KMS-11 (cell line): ENCODE measurements at regions not wholly inside any gene's neighbourhood (a gene's known extent, or its start where the extent isn't known, plus 50 kb on each side); places are given as distances from the start of the nearest gene placed in this dataset.

Experiments
- H2AFZ ChIP-seq: fragments of 200-600 bp; sonication (generic); 2 replicates; pipeline ENCODE4 v1.6.1; 2016; ENCODE audit warnings: antibody characterized with exemption, mixed run types, low read depth
- H3K27ac ChIP-seq: fragments of 200-600 bp; sonication (generic); 2 replicates; pipeline ENCODE4 v1.6.1; 2016; ENCODE audit warnings: mild to moderate bottlenecking, mixed run types
- H3K27me3 ChIP-seq: fragments of 200-600 bp; sonication (generic); 2 replicates; pipeline ENCODE4 v1.6.1; 2017; ENCODE audit warnings: mild to moderate bottlenecking, low read depth, mixed run types, moderate library complexity; ENCODE audit not compliant: insufficient read depth
- H3K36me3 ChIP-seq: fragments of 200-600 bp; sonication (generic); 2 replicates; pipeline ENCODE4 v1.6.1; 2017; ENCODE audit warnings: mild to moderate bottlenecking, mixed run types; ENCODE audit not compliant: insufficient read depth
- H3K4me1 ChIP-seq: fragments of 200-600 bp; sonication (generic); 2 replicates; pipeline ENCODE4 v1.6.1; 2016; ENCODE audit warnings: mild to moderate bottlenecking, low read depth, mixed run types; ENCODE audit not compliant: poor library complexity, severe bottlenecking
- H3K4me2 ChIP-seq: fragments of 200-600 bp; sonication (generic); 2 replicates; pipeline ENCODE4 v1.7.0; 2016; ENCODE audit warnings: mild to moderate bottlenecking, mixed run types
- H3K4me3 ChIP-seq: fragments of 200-600 bp; sonication (generic); IDR thresholded peaks from 2 replicates; pipeline ENCODE4 v1.6.1; 2017; ENCODE audit warnings: low read depth, low read length, mixed read lengths; ENCODE audit not compliant: insufficient read depth
- H3K79me2 ChIP-seq: fragments of 200-600 bp; sonication (generic); 2 replicates; pipeline ENCODE4 v1.6.1; 2016; ENCODE audit warnings: low read depth, mixed run types; ENCODE audit not compliant: insufficient read depth
- H3K9ac ChIP-seq: fragments of 200-600 bp; sonication (generic); 2 replicates; pipeline ENCODE4 v1.6.1; 2016; ENCODE audit warnings: mild to moderate bottlenecking, mixed run types
- H4K20me1 ChIP-seq: fragments of 200-600 bp; sonication (generic); 2 replicates; pipeline ENCODE4 v1.6.1; 2016; ENCODE audit warnings: mild to moderate bottlenecking, mixed run types; ENCODE audit not compliant: insufficient read depth
- CTCF ChIP-seq: fragments of 200-600 bp; sonication (generic); conservative IDR thresholded peaks from 2 replicates; pipeline ENCODE4 v1.6.1; 2017; ENCODE audit warnings: low read depth, mild to moderate bottlenecking, antibody characterized with exemption, low read length, moderate library complexity, mixed read lengths

- Histone ChIP-seq H3K4me3 (no peak overlapping the region), H4K20me1 (no peaks in the 10 kb centered on the region), H2AFZ (no peak overlapping the region), H3K9ac (no peak overlapping the region), H3K36me3 (no peaks in the 10 kb centered on the region), H3K27me3 (no peaks in the 10 kb centered on the region), H3K27ac (no peak overlapping the region), H3K4me2 (no peak overlapping the region), H3K79me2 (no peaks in the 10 kb centered on the region), H3K4me1 (no peaks in the 10 kb centered on the region)
- TF ChIP-seq CTCF: no peak
Measured at GRCh38 chr3:111277226-111277625, 205.6 kb downstream of the NECTIN3 start.

DNA sequence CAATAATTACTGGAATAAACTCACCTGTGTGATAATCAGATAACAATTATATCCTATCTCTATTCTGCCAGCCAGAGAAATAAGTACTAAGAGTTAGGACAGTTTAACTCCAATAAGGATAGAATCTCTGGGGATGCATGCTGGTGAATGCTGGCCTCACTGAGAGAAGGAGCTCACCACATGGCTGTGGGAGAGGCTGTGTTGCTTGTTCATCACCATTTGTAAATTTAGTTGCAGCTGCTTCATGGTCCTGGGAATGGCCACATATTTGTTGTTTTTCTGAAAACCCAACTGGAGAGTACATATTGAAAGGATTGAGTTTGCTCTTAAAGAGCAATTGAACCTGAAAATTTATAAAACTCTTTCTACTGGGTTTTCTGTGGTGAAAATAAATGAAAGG, 207.3 kb downstream of the NECTIN3 start:
- Histone ChIP-seq H3K27me3 (no peaks in the 10 kb centered on the region), H3K4me1 (no peaks in the 10 kb centered on the region), H3K4me2 (no peak overlapping the region), H3K27ac (no peak overlapping the region), H3K36me3 (no peaks in the 10 kb centered on the region), H4K20me1 (no peaks in the 10 kb centered on the region), H3K79me2 (no peaks in the 10 kb centered on the region), H3K9ac (no peak overlapping the region), H2AFZ (no peak overlapping the region), H3K4me3 (no peak overlapping the region)
- TF ChIP-seq CTCF: no peak

DNA sequence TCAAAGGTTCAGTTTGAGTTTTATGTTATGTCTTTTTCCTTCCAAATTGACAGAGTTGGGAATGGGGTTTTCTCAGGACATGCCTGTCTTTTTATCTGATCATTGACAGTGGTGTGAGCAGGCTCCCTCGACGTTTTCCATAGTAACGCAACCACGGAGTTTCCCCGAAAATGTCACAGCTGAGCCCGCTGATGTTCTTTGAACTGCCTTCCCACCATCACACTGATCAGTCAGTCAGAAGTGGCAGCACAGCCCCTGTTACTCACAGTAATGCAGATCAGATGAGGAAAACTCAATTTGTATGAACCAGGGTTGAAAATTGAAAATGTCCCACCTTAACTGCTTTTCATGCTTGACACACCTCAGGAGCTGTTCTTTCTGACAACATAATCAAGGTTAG, 210.4 kb downstream of the NECTIN3 start:
- Histone ChIP-seq H3K4me1 (no peaks in the 10 kb centered on the region), H2AFZ (no peak overlapping the region), H3K9ac (no peak overlapping the region), H3K4me3 (no peak overlapping the region), H4K20me1 (no peaks in the 10 kb centered on the region), H3K36me3 (no peaks in the 10 kb centered on the region), H3K27ac (no peak overlapping the region), H3K27me3 (no peaks in the 10 kb centered on the region), H3K4me2 (no peak overlapping the region), H3K79me2 (no peaks in the 10 kb centered on the region)
- TF ChIP-seq CTCF: no peak

GRCh38 chr3:111283165-111283564, 211.5 kb downstream of the NECTIN3 start:
- H3K4me1 ChIP-seq: no peaks in the 10 kb centered on the region
- H3K36me3 ChIP-seq: no peaks in the 10 kb centered on the region
- no peak for TF ChIP-seq CTCF
- no peak overlapping the region for H3K4me3 ChIP-seq
- H2AFZ ChIP-seq: no peak overlapping the region
- H3K79me2 ChIP-seq: no peaks in the 10 kb centered on the region
- H4K20me1 ChIP-seq: no peaks in the 10 kb centered on the region
- H3K4me2 ChIP-seq: no peak overlapping the region
- no peak overlapping the region for H3K27ac ChIP-seq
- no peak overlapping the region for H3K9ac ChIP-seq
- H3K27me3 ChIP-seq: no peaks in the 10 kb centered on the region
